H9 (cell line): ENCODE measurements at regions not wholly inside any gene's neighbourhood (a gene's known extent, or its start where the extent isn't known, plus 50 kb on each side); places are given as distances from the start of the nearest gene placed in this dataset.

Source experiments
- DNase-seq: peaks from one replicate; pipeline ENCODE4 v3.0.0-alpha.2; 2017
- H2AFZ ChIP-seq: one replicate; pipeline ENCODE4 v1.6.1; 2013; ENCODE audit warnings: mild to moderate bottlenecking, low read length, control low read depth, moderate library complexity
- H2AK5ac ChIP-seq: 2 replicates; pipeline ENCODE4 v1.6.1; 2013; ENCODE audit warnings: low read length, control low read depth, mixed read lengths; ENCODE audit not compliant: insufficient read length
- H2BK120ac ChIP-seq: one replicate; pipeline ENCODE4 v1.6.1; 2013; ENCODE audit warnings: low read depth, mild to moderate bottlenecking, low read length, control low read depth, inconsistent platforms; ENCODE audit not compliant: poor library complexity, severe bottlenecking
- H2BK12ac ChIP-seq: 2 replicates; pipeline ENCODE4 v1.6.1; 2013; ENCODE audit warnings: low read length, control low read depth, mixed read lengths, low read depth; ENCODE audit not compliant: insufficient read length
- H2BK15ac ChIP-seq: 2 replicates; pipeline ENCODE4 v1.6.1; 2013; ENCODE audit warnings: low read depth, low read length, control low read depth
- H2BK20ac ChIP-seq: one replicate; pipeline ENCODE4 v1.6.1; 2013; ENCODE audit warnings: low read depth, mild to moderate bottlenecking, low read length, control low read depth, inconsistent platforms; ENCODE audit not compliant: poor library complexity, severe bottlenecking
- H2BK5ac ChIP-seq: 2 replicates; pipeline ENCODE4 v1.6.1; 2013; ENCODE audit warnings: low read length, control low read depth, mixed read lengths; ENCODE audit not compliant: insufficient read length
- H3K14ac ChIP-seq: 2 replicates; pipeline ENCODE4 v1.6.1; 2013; ENCODE audit warnings: low read length, control low read depth; ENCODE audit not compliant: insufficient read depth
- H3K18ac ChIP-seq: 2 replicates; pipeline ENCODE4 v1.6.1; 2013; ENCODE audit warnings: low read depth, mild to moderate bottlenecking, mixed read lengths, low read length, control low read depth; ENCODE audit not compliant: insufficient read length
- H3K23ac ChIP-seq: 2 replicates; pipeline ENCODE4 v1.6.1; 2013; ENCODE audit warnings: low read length, control low read depth, mixed read lengths, low read depth; ENCODE audit not compliant: insufficient read length
- H3K23me2 ChIP-seq: 2 replicates; pipeline ENCODE4 v1.6.1; 2013; ENCODE audit warnings: low read depth, mild to moderate bottlenecking, mixed read lengths, low read length, control low read depth; ENCODE audit not compliant: insufficient read length, poor library complexity, severe bottlenecking
- H3K27ac ChIP-seq: 2 replicates; pipeline ENCODE4 v1.5.1; 2013; ENCODE audit warnings: low read length, control low read depth, mixed read lengths, low read depth; ENCODE audit not compliant: insufficient read length
- H3K27me3 ChIP-seq: 2 replicates; pipeline ENCODE4 v1.6.1; 2013; ENCODE audit warnings: low read length, control low read depth, inconsistent platforms; ENCODE audit not compliant: insufficient read depth
- H3K4ac ChIP-seq: 2 replicates; pipeline ENCODE4 v1.6.1; 2013; ENCODE audit warnings: low read depth, mild to moderate bottlenecking, control low read depth, inconsistent platforms, low read length, moderate library complexity
- H3K4me1 ChIP-seq: 2 replicates; pipeline ENCODE4 v1.6.1; 2013; ENCODE audit warnings: low read length, control low read depth, inconsistent platforms; ENCODE audit not compliant: insufficient read depth
- H3K4me2 ChIP-seq: 2 replicates; pipeline ENCODE4 v1.6.1; 2013; ENCODE audit warnings: low read length, control low read depth, mixed read lengths; ENCODE audit not compliant: insufficient read length, insufficient read depth
- H3K56ac ChIP-seq: 2 replicates; pipeline ENCODE4 v1.6.1; 2013; ENCODE audit warnings: low read depth, mild to moderate bottlenecking, mixed read lengths, low read length, control low read depth; ENCODE audit not compliant: insufficient read length
- H3K79me1 ChIP-seq: 2 replicates; pipeline ENCODE4 v1.6.1; 2013; ENCODE audit warnings: low read depth, mild to moderate bottlenecking, moderate library complexity, low read length, control low read depth, inconsistent platforms; ENCODE audit not compliant: insufficient read depth, poor library complexity, severe bottlenecking
- H3K79me2 ChIP-seq: 2 replicates; pipeline ENCODE4 v1.6.1; 2013; ENCODE audit warnings: low read length, control low read depth, inconsistent platforms; ENCODE audit not compliant: insufficient read depth
- H3K9ac ChIP-seq: 2 replicates; pipeline ENCODE4 v1.6.1; 2013; ENCODE audit warnings: low read length, control low read depth, mixed read lengths; ENCODE audit not compliant: insufficient read length; ENCODE audit errors: extremely low read depth
- H3K9me3 ChIP-seq: one replicate; pipeline ENCODE4 v1.6.1; 2013; ENCODE audit warnings: low read depth, low read length, inconsistent platforms; ENCODE audit not compliant: control insufficient read depth
- H3T11ph ChIP-seq: one replicate; pipeline ENCODE4 v1.6.1; 2013; ENCODE audit warnings: mild to moderate bottlenecking, low read length, control low read depth, inconsistent platforms
- H4K20me1 ChIP-seq: one replicate; pipeline ENCODE4 v1.6.1; 2013; ENCODE audit not compliant: control insufficient read depth, insufficient read length, insufficient read depth
- H4K5ac ChIP-seq: 2 replicates; pipeline ENCODE4 v1.6.1; 2013; ENCODE audit warnings: low read depth, mild to moderate bottlenecking, mixed read lengths, low read length, control low read depth; ENCODE audit not compliant: insufficient read length
- H4K8ac ChIP-seq: replicated peaks from 2 replicates; pipeline ENCODE4 v1.6.1; 2013; ENCODE audit warnings: low read length, control low read depth, mixed read lengths, low read depth; ENCODE audit not compliant: insufficient read length
- H4K91ac ChIP-seq: 2 replicates; pipeline ENCODE4 v1.6.1; 2013; ENCODE audit warnings: low read depth, mild to moderate bottlenecking, moderate library complexity, mixed read lengths, low read length, control low read depth; ENCODE audit not compliant: insufficient read length
- H3K27ac Mint-ChIP-seq, 3 experiments: 2 replicates in 2 of 3; 3 replicates in 1 of 3; pipeline ENCODE4 v1.8.0; 2020 to 2021; ENCODE audit warnings: mixed read lengths in 3 of 3, mild to moderate bottlenecking in 1 of 3, moderate library complexity in 1 of 3
- H3K27me3 Mint-ChIP-seq: 2 replicates; pipeline ENCODE4 v1.8.0; 2021; ENCODE audit warnings: low read depth, mild to moderate bottlenecking, moderate library complexity, mixed read lengths
- H3K36me3 Mint-ChIP-seq, 3 experiments: 2 replicates in 2 of 3; 3 replicates in 1 of 3; pipeline ENCODE4 v1.8.0; 2020 to 2021; ENCODE audit warnings: low read depth in 3 of 3, mixed read lengths in 3 of 3; ENCODE audit not compliant: insufficient read depth in 1 of 3
- H3K4me1 Mint-ChIP-seq, 2 experiments: 2 replicates each; pipeline ENCODE4 v1.8.0; 2020; ENCODE audit warnings: mixed read lengths in 2 of 2
- H3K4me3 Mint-ChIP-seq, 2 experiments: 2 replicates in 1 of 2; 3 replicates in 1 of 2; pipeline ENCODE4 v1.8.0; 2020 to 2021; ENCODE audit warnings: mild to moderate bottlenecking in 2 of 2, mixed read lengths in 2 of 2, moderate library complexity in 1 of 2
- H3K9me3 Mint-ChIP-seq, 2 experiments: 2 replicates in 1 of 2; 3 replicates in 1 of 2; pipeline ENCODE4 v1.8.0; 2020; ENCODE audit warnings: mild to moderate bottlenecking in 2 of 2, mixed read lengths in 2 of 2, moderate library complexity in 1 of 2
- CTCF ChIP-seq: fragments of 200-600 bp; sonication (generic); conservative IDR thresholded peaks from 3 replicates; pipeline ENCODE4 v1.8.0; 2021; ENCODE audit warnings: antibody characterized with exemption, mild to moderate bottlenecking
- WGBS: extraction: QIAGEN DNeasy Blood & Tissue Kit; methylation state at CpG from one replicate; pipeline ENCODE4 v1.1.7; 2013; ENCODE audit warnings: missing lambda C conversion rate, low lambda C conversion rate, mixed read lengths; ENCODE audit not compliant: insufficient read length; ENCODE audit errors: extremely low coverage; 5-methylcytosine and 5-hydroxymethylcytosine counted together

DNA sequence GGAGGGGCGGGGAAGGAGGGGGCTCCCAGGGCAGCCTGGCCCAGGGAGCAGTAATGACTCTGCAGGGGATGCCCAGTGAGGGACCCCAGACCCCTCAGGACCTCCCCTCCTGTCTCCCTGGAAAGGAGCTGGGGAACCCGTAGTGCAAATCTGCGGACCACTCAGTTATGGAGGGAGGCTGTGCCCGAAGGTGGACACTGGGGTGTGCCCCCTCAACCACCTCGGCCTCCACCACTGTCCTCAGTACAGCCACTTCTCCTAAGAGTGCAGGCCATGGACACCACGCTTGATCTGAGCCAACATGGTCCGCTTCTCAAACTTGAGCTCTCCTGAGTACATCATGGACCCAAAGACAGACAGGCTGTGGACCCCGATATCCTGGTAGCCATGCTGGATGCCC lies 378.2 kb upstream of the MAOA start:
- no peak for DNase-seq
- no peaks in the 10 kb centered on the region for H3K4me1 ChIP-seq
- H2BK15ac ChIP-seq = no peak overlapping the region
- Mint-ChIP-seq H3K27me3 (no peaks in the 10 kb centered on the region), H3K36me3 (peaks cover 3 to 50% (median 23%) of the 10 kb centered on the region in 3 experiments; a peak in 6 of 7 replicates), H3K27ac (no peak overlapping the region), H3K9me3 (peaks cover 41 to 76% of the 10 kb centered on the region in 2 experiments; a peak in 4 of 5 replicates), H3K4me1 (no peaks in the 10 kb centered on the region), H3K4me3 (no peak overlapping the region)
- no peaks in the 10 kb centered on the region for H3K79me1 ChIP-seq
- no peaks in the 10 kb centered on the region for H3K23me2 ChIP-seq
- H3K9ac ChIP-seq = no peak overlapping the region
- H4K20me1 ChIP-seq = no peaks in the 10 kb centered on the region
- no peaks in the 10 kb centered on the region for H3K27me3 ChIP-seq
- H3K27ac ChIP-seq = no peak overlapping the region
- H3T11ph ChIP-seq = no peak overlapping the region
- H3K14ac ChIP-seq = no peak overlapping the region
- H2AK5ac ChIP-seq = no peak overlapping the region
- H2BK5ac ChIP-seq = no peak overlapping the region
- no peak overlapping the region for H3K56ac ChIP-seq
- H3K4ac ChIP-seq = no peak overlapping the region
- no peak for TF ChIP-seq CTCF
- no peak overlapping the region for H3K18ac ChIP-seq
- no peak overlapping the region for H2BK120ac ChIP-seq
- no peak overlapping the region for H4K91ac ChIP-seq
- H3K79me2 ChIP-seq = no peaks in the 10 kb centered on the region
- H2AFZ ChIP-seq = no peak overlapping the region
- H3K4me2 ChIP-seq = no peak overlapping the region
- H2BK20ac ChIP-seq = no peak overlapping the region
- H2BK12ac ChIP-seq = no peak overlapping the region
- no peaks in the 10 kb centered on the region for H3K9me3 ChIP-seq
- H4K8ac ChIP-seq = no peak overlapping the region
- no peak overlapping the region for H4K5ac ChIP-seq
- no peak overlapping the region for H3K23ac ChIP-seq
- no CpG with 5 or more reads among the region's 8 CpGs for WGBS
